IPS-NIHi11 (cell line): ENCODE measurements at regions not wholly inside any gene's neighbourhood (a gene's known extent, or its start where the extent isn't known, plus 50 kb on each side); places are given as distances from the start of the nearest gene placed in this dataset.
A peak's percentile ranks its signal among the peaks of the same experiment; 100 is the strongest.

Source experiments
- DNase-seq: peaks from one replicate; pipeline ENCODE4 v3.0.0; 2012; ENCODE audit warnings: mixed read lengths, low spot score

- DNase-seq = no peak
These were observed 490.4 kb downstream of the BMP2 start for GRCh38 chr20:7257692-7258466.

- DNase-seq = no peak
These were observed 495.3 kb downstream of the BMP2 start for GRCh38 chr20:7262803-7263202.

- DNase-seq = no peak
These were observed 496.7 kb downstream of the BMP2 start for GRCh38 chr20:7264137-7264536.

GRCh38 chr20:7269452-7269851 lies 502.0 kb downstream of the BMP2 start:
- no peak for DNase-seq

- DNase-seq = peak; percentile 15
These were observed 505.0 kb downstream of the BMP2 start for GRCh38 chr20:7272512-7272911.

- no peak for DNase-seq
These were observed 507.4 kb downstream of the BMP2 start for GRCh38 chr20:7274870-7275269.

- no peak for DNase-seq
These were observed 508.3 kb downstream of the BMP2 start for GRCh38 chr20:7275645-7276237.

GRCh38 chr20:7285918-7286556 lies 518.6 kb downstream of the BMP2 start:
- DNase-seq = peak; percentile 50

- DNase-seq = peak; percentile 9
These were observed 523.9 kb downstream of the BMP2 start for GRCh38 chr20:7291323-7291943.

- DNase-seq = no peak
These were observed 524.5 kb downstream of the BMP2 start for GRCh38 chr20:7291946-7292345.

- no peak for DNase-seq
These were observed 527.4 kb downstream of the BMP2 start for GRCh38 chr20:7294816-7295360.

GRCh38 chr20:7301807-7302206 lies 534.3 kb downstream of the BMP2 start:
- DNase-seq = no peak

- DNase-seq = no peak
These were observed 534.8 kb downstream of the BMP2 start for GRCh38 chr20:7302250-7302649.

GRCh38 chr20:7305976-7306375 lies 538.5 kb downstream of the BMP2 start:
- DNase-seq = no peak

GRCh38 chr20:7308163-7308562 lies 540.7 kb downstream of the BMP2 start:
- no peak for DNase-seq

- DNase-seq = no peak
These were observed 545.6 kb downstream of the BMP2 start for GRCh38 chr20:7313047-7313446.

GRCh38 chr20:7323957-7324356 lies 556.5 kb downstream of the BMP2 start:
- no peak for DNase-seq

GRCh38 chr20:7327810-7328209 lies 560.3 kb downstream of the BMP2 start:
- DNase-seq = no peak

- DNase-seq = no peak
These were observed 563.4 kb downstream of the BMP2 start for GRCh38 chr20:7330850-7331249.

- no peak for DNase-seq
These were observed 564.7 kb downstream of the BMP2 start for GRCh38 chr20:7332169-7332568.

- DNase-seq = no peak
These were observed 566.4 kb downstream of the BMP2 start for GRCh38 chr20:7333841-7334240.

GRCh38 chr20:7346026-7346425 lies 578.5 kb downstream of the BMP2 start:
- DNase-seq = no peak

- DNase-seq = no peak
These were observed 579.1 kb downstream of the BMP2 start for GRCh38 chr20:7346562-7346961.
